GM23338 (cell line): ENCODE measurements at regions not wholly inside any gene's neighbourhood (a gene's known extent, or its start where the extent isn't known, plus 50 kb on each side); places are given as distances from the start of the nearest gene placed in this dataset.

ENCODE experiments used
- ATAC-seq: fragments of 200-7000 bp; cut with Tn5 transposase; 3 replicates; pipeline ENCODE4 v1.9.1; 2020
- DNase-seq: peaks from one replicate; pipeline ENCODE4 v3.0.0-alpha.2; 2015; ENCODE audit warnings: low spot score
- H2AFZ ChIP-seq: fragments of 200-600 bp; sonication (generic); 2 replicates; pipeline ENCODE4 v1.8.0; 2016; ENCODE audit warnings: antibody characterized with exemption, mild to moderate bottlenecking, moderate library complexity
- H3F3A ChIP-seq: fragments of 200-600 bp; sonication (generic); replicated peaks from 2 replicates; pipeline ENCODE4 v1.8.0; 2017; ENCODE audit warnings: antibody characterized with exemption, mixed run types, low read depth
- H3K27ac ChIP-seq: fragments of 200-600 bp; sonication (generic); 2 replicates; pipeline ENCODE4 v1.6.1; 2016; ENCODE audit warnings: low read depth
- H3K27me3 ChIP-seq: fragments of 200-600 bp; sonication (generic); 2 replicates; pipeline ENCODE4 v1.8.0; 2016; ENCODE audit warnings: mild to moderate bottlenecking, mixed run types, moderate library complexity; ENCODE audit not compliant: insufficient read depth
- H3K36me3 ChIP-seq: fragments of 200-600 bp; sonication (generic); 2 replicates; pipeline ENCODE4 v1.8.0; 2016; ENCODE audit warnings: mild to moderate bottlenecking; ENCODE audit not compliant: insufficient read depth
- H3K4me1 ChIP-seq: fragments of 200-600 bp; sonication (generic); 2 replicates; pipeline ENCODE4 v1.8.0; 2016; ENCODE audit warnings: mild to moderate bottlenecking, moderate library complexity; ENCODE audit not compliant: insufficient read depth
- H3K4me2 ChIP-seq: fragments of 200-600 bp; sonication (generic); 2 replicates; pipeline ENCODE4 v1.7.1; 2017; ENCODE audit warnings: mixed run types
- H3K4me3 ChIP-seq: fragments of 200-600 bp; sonication (generic); 2 replicates; pipeline ENCODE4 v1.6.1; 2016; ENCODE audit warnings: mixed run types
- H3K79me2 ChIP-seq: fragments of 200-600 bp; sonication (generic); replicated peaks from 2 replicates; pipeline ENCODE4 v1.8.0; 2017; ENCODE audit warnings: mild to moderate bottlenecking; ENCODE audit not compliant: insufficient read depth
- H3K9me2 ChIP-seq: fragments of 200-600 bp; sonication (generic); 2 replicates; pipeline ENCODE4 v1.8.0; 2017; ENCODE audit not compliant: insufficient read depth
- H4K20me1 ChIP-seq: fragments of 200-600 bp; sonication (generic); replicated peaks from 2 replicates; pipeline ENCODE4 v1.8.0; 2017; ENCODE audit warnings: mild to moderate bottlenecking; ENCODE audit not compliant: insufficient read depth
- H3K27ac Mint-ChIP-seq: 2 replicates; pipeline ENCODE4 v1.8.0; 2020; ENCODE audit warnings: inconsistent platforms, mild to moderate bottlenecking, moderate library complexity, mixed read lengths
- H3K27me3 Mint-ChIP-seq: 3 replicates; pipeline ENCODE4 v1.8.0; 2022; ENCODE audit warnings: low read depth, mild to moderate bottlenecking, moderate library complexity, mixed read lengths, inconsistent platforms; ENCODE audit not compliant: insufficient read depth, poor library complexity
- H3K36me3 Mint-ChIP-seq: 3 replicates; pipeline ENCODE4 v1.8.0; 2021; ENCODE audit warnings: low read depth, mild to moderate bottlenecking, inconsistent platforms, moderate library complexity, mixed read lengths
- H3K4me1 Mint-ChIP-seq: 3 replicates; pipeline ENCODE4 v1.8.0; 2020; ENCODE audit warnings: mild to moderate bottlenecking, inconsistent platforms, mixed read lengths
- H3K4me3 Mint-ChIP-seq: 3 replicates; pipeline ENCODE4 v1.8.0; 2021; ENCODE audit warnings: moderate library complexity, mild to moderate bottlenecking, inconsistent platforms, mixed read lengths
- H3K9me3 Mint-ChIP-seq: 3 replicates; pipeline ENCODE4 v1.8.0; 2020; ENCODE audit warnings: moderate library complexity, mild to moderate bottlenecking, inconsistent platforms, mixed read lengths
- CREB1 ChIP-seq: fragments of 250-450 bp; sonication (Bioruptor Pico); IDR thresholded peaks from 2 replicates; pipeline ENCODE4 v1.5.0; 2020; ENCODE audit warnings: low read depth, mild to moderate bottlenecking, moderate library complexity
- CTCF ChIP-seq, 2 experiments: fragments of 200-600 bp in 1 of 2; sonication (generic) in 1 of 2; conservative IDR thresholded peaks; 2 replicates each; pipeline versions ENCODE4 v1.5.1 to v1.6.1; 2016 to 2017; ENCODE audit warnings: antibody characterized with exemption in 2 of 2, low read depth in 2 of 2, mild to moderate bottlenecking in 2 of 2, moderate library complexity in 1 of 2
- ETS1 ChIP-seq: IDR thresholded peaks from 2 replicates; pipeline ENCODE4 v1.6.1; 2016; ENCODE audit warnings: antibody characterized with exemption
- JUNB ChIP-seq: IDR thresholded peaks from one replicate; pipeline ENCODE4 v1.6.1; 2016; ENCODE audit warnings: antibody characterized with exemption; ENCODE audit not compliant: unreplicated experiment
- NANOG ChIP-seq: IDR thresholded peaks from 2 replicates; pipeline ENCODE4 v1.6.1; 2016; ENCODE audit warnings: antibody characterized with exemption, borderline replicate concordance
- POLR2AphosphoS5 ChIP-seq: IDR thresholded peaks from 2 replicates; pipeline ENCODE4 v1.6.1; 2016; ENCODE audit warnings: antibody characterized with exemption, low read depth
- REST ChIP-seq: IDR thresholded peaks from one replicate; pipeline ENCODE4 v1.6.1; 2018; ENCODE audit warnings: antibody characterized with exemption; ENCODE audit not compliant: unreplicated experiment
- STAT1 ChIP-seq: IDR thresholded peaks from one replicate; pipeline ENCODE4 v1.6.1; 2016; ENCODE audit warnings: antibody characterized with exemption; ENCODE audit not compliant: unreplicated experiment
- ZNF114 ChIP-seq: fragments of 250-450 bp; sonication (Bioruptor Pico); IDR thresholded peaks from 2 replicates; pipeline ENCODE4 v1.5.0; 2020; ENCODE audit warnings: mild to moderate bottlenecking, moderate library complexity
- ZNF331 ChIP-seq: fragments of 250-450 bp; sonication (Bioruptor Pico); IDR thresholded peaks from 2 replicates; pipeline ENCODE4 v1.5.0; 2020; ENCODE audit warnings: low read depth, mild to moderate bottlenecking, moderate library complexity

- no peaks in the 10 kb centered on the region for H4K20me1 ChIP-seq
- H3K79me2 ChIP-seq = no peaks in the 10 kb centered on the region
- no peak overlapping the region for H3K27ac Mint-ChIP-seq
- H3K4me3 ChIP-seq = no peak overlapping the region
- H3K27me3 ChIP-seq = no peaks in the 10 kb centered on the region
- peak; percentile 78 for ATAC-seq
- TF ChIP-seq ZNF331 (CRISPR knock-in tag) = no peak
- TF ChIP-seq CREB1 = no peak
- TF ChIP-seq STAT1 = no peak
- no peak for TF ChIP-seq ETS1
- TF ChIP-seq POLR2AphosphoS5 = no peak
- no peak for TF ChIP-seq CTCF (conservative IDR thresholded peaks at IDR 0.05; ENCODE audit: low read depth in 2 of 2)
- no peak for TF ChIP-seq NANOG
- H3K27ac ChIP-seq = no peak overlapping the region
- H3F3A ChIP-seq = no peaks in the 10 kb centered on the region
- H2AFZ ChIP-seq = 0 out of 2 replicates have a peak overlapping the region, but pooled peaks have one; percentile 56
- H3K9me3 Mint-ChIP-seq = no peaks in the 10 kb centered on the region
- DNase-seq = peak; percentile 9
- no peak overlapping the region for H3K4me3 Mint-ChIP-seq
- H3K4me2 ChIP-seq = peak overlapping the region; percentile 62
- H3K9me2 ChIP-seq = 0 out of 2 replicates have a peak, but pooled peaks cover 4% of the 10 kb centered on the region
- no peaks in the 10 kb centered on the region for H3K36me3 ChIP-seq
- H3K4me1 Mint-ChIP-seq = peaks cover 18% of the 10 kb centered on the region
- peaks cover 11% of the 10 kb centered on the region for H3K4me1 ChIP-seq
- no peaks in the 10 kb centered on the region for H3K36me3 Mint-ChIP-seq
- H3K27me3 Mint-ChIP-seq = peaks cover 9% of the 10 kb centered on the region
Measured at GRCh38 chr15:70286113-70286806, 188.5 kb upstream of the TLE3 start.

- TF ChIP-seq NANOG = no peak
- TF ChIP-seq CREB1 = no peak
- no peak for TF ChIP-seq ZNF331 (CRISPR knock-in tag)
- TF ChIP-seq CTCF (conservative IDR thresholded peaks at IDR 0.05; ENCODE audit: low read depth in 2 of 2) = no peak
- TF ChIP-seq ETS1 = no peak
- TF ChIP-seq ZNF114 (CRISPR knock-in tag) = no peak
- no peak for TF ChIP-seq JUNB
- TF ChIP-seq REST = no peak
- H3K36me3 Mint-ChIP-seq = no peaks in the 10 kb centered on the region
- Histone ChIP-seq H3K79me2 (no peaks in the 10 kb centered on the region), H3K27me3 (no peaks in the 10 kb centered on the region), H3K4me3 (no peak overlapping the region), H3K36me3 (no peaks in the 10 kb centered on the region), H3K27ac (no peak overlapping the region), H3F3A (no peaks in the 10 kb centered on the region), H2AFZ (no peak overlapping the region), H3K9me2 (0 out of 2 replicates have a peak, but pooled peaks cover 4% of the 10 kb centered on the region), H3K4me1 (peaks cover 11% of the 10 kb centered on the region), H4K20me1 (no peaks in the 10 kb centered on the region), H3K4me2 (no peak overlapping the region)
- no peak overlapping the region; the same call in 1 of the 2 replicates for H3K27ac Mint-ChIP-seq
- no peak overlapping the region for H3K4me3 Mint-ChIP-seq
- peaks cover 15% of the 10 kb centered on the region for H3K4me1 Mint-ChIP-seq
- H3K27me3 Mint-ChIP-seq = peaks cover 6% of the 10 kb centered on the region
- ATAC-seq (no peak), DNase-seq (no peak)
- no peaks in the 10 kb centered on the region for H3K9me3 Mint-ChIP-seq
Measured at GRCh38 chr15:70284438-70285214, 186.9 kb upstream of the TLE3 start.
